ENCODE measurements at regions not wholly inside any gene's neighbourhood (a gene's known extent, or its start where the extent isn't known, plus 50 kb on each side); places are given as distances from the start of the nearest gene placed in this dataset.
"Not testable (repeated sequence)": the region's sequence is repeated elsewhere in the genome, so short reads cannot be mapped to it uniquely, and the experiment has no call there.

DNA sequence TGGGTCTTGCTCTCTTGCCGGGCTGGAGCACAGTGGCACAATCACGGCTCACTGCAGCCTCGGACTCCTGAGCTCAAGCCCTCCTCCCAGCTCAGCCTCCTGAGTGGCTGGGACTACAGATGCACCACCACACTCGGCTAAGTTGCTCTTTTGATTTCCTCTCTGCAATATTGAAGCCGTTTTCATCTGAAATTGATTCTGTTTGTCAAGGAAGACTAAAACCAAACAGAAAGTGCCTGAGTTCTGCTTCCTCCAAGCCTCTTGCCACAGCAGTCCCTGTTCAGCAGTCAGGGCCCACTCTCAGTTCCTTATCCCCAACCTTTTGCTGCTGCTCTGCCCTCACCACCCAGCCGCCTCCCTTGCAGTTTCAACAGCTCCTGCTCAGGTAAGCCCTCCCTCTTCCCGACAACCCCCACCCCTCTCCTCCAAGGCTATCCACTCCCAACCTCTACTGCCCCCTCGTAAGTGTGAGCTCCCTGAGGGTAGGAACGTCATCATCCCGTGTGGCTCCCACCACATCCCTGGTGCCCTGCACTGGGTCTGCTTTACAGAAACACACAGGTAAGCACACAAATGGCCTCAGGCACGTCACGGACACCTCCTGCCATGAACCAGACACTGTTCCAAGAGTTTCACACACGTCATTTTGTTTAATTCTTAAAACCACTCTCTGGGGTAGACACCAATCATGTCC, 70.7 kb upstream of the TAB2 start:
- H3F3A ChIP-seq (ENCODE audit: insufficient read depth), result no peaks in the 10 kb centered on the region
- no peaks in the 10 kb centered on the region for H3K79me2 ChIP-seq (ENCODE audit: insufficient read depth)
- no peaks in the 10 kb centered on the region for H4K20me1 ChIP-seq (ENCODE audit: insufficient read depth)
- H3K27ac ChIP-seq, result no peak overlapping the region
- whole genome bisulfite sequencing, 2 experiments (ENCODE audit: low coverage in 1 of 2, low lambda C conversion rate in 2 of 2, missing lambda C conversion rate in 2 of 2), result 61 to 64% methylated on average over 13 of the region's 13 CpGs
- no peak for TF ChIP-seq EZH2 (IDR thresholded peaks at IDR 0.05; ENCODE audit: insufficient read depth, poor library complexity, severe bottlenecking)
- no peak for TF ChIP-seq EZH2phosphoT487 (IDR thresholded peaks at IDR 0.05; ENCODE audit: insufficient read depth, low read depth)
- no peak overlapping the region for H3K9ac ChIP-seq
- DNase-seq, result no peak
- no peaks in the 10 kb centered on the region for H3K9me3 ChIP-seq (ENCODE audit: low read depth)
- no peaks in the 10 kb centered on the region for H3K9me2 ChIP-seq (ENCODE audit: insufficient read depth)
- no peak overlapping the region for H3K4me3 ChIP-seq
- H2AFZ ChIP-seq, result no peak overlapping the region
- H3K36me3 ChIP-seq (ENCODE audit: low read depth), result no peaks in the 10 kb centered on the region
- in situ Hi-C loops (cut with MboI), result no loop called here
- H3K4me2 ChIP-seq (ENCODE audit: unreplicated experiment), result no peak overlapping the region
- H3K4me1 ChIP-seq (ENCODE audit: insufficient read depth), result no peaks in the 10 kb centered on the region
- peaks cover 25% of the 10 kb centered on the region; the same call in 1 of the 2 replicates for H3K27me3 ChIP-seq (replicated peaks; ENCODE audit: insufficient read depth)

DNA sequence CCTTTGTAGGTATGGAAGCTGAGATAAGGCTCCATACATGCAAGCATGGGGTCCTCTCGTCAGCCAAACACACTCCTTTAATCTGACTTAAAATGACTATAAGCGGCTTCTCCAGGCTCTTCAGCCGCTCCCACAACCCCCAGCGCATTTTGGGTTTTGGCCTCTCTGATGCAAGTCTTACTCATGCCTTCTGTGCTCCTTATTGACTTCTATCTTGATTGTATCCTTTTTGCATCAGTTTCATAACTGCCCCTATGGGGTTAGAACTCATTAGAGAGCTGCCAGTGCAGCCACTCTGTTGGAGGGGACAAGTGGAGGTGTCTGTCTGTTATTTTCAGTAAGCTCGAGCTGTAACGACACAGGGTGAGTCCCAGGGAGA, 70.1 kb upstream of the TAB2 start:
- Histone ChIP-seq H3K9ac (no peak overlapping the region), H3K27me3 (replicated peaks; ENCODE audit: insufficient read depth) (peaks cover 19% of the 10 kb centered on the region; the same call in 1 of the 2 replicates), H3K9me3 (ENCODE audit: low read depth) (no peaks in the 10 kb centered on the region), H3K27ac (no peak overlapping the region), H4K20me1 (ENCODE audit: insufficient read depth) (no peaks in the 10 kb centered on the region), H3K4me2 (ENCODE audit: unreplicated experiment) (no peak overlapping the region), H3K79me2 (ENCODE audit: insufficient read depth) (no peaks in the 10 kb centered on the region), H3K36me3 (ENCODE audit: low read depth) (no peaks in the 10 kb centered on the region), H3K9me2 (ENCODE audit: insufficient read depth) (no peaks in the 10 kb centered on the region), H3K4me3 (no peak overlapping the region), H2AFZ (no peak overlapping the region), H3F3A (ENCODE audit: insufficient read depth) (no peaks in the 10 kb centered on the region), H3K4me1 (ENCODE audit: insufficient read depth) (no peaks in the 10 kb centered on the region)
- 79 to 81% methylated on average over 6 of the region's 6 CpGs for WGBS, 2 experiments (ENCODE audit: low coverage in 1 of 2, low lambda C conversion rate in 2 of 2, missing lambda C conversion rate in 2 of 2)
- in situ Hi-C loops (cut with MboI), result no loop called here
- DNase-seq, result no peak
- TF ChIP-seq EZH2phosphoT487 (IDR thresholded peaks at IDR 0.05; ENCODE audit: insufficient read depth, low read depth) (no peak), EZH2 (IDR thresholded peaks at IDR 0.05; ENCODE audit: insufficient read depth, poor library complexity, severe bottlenecking) (no peak)

DNA sequence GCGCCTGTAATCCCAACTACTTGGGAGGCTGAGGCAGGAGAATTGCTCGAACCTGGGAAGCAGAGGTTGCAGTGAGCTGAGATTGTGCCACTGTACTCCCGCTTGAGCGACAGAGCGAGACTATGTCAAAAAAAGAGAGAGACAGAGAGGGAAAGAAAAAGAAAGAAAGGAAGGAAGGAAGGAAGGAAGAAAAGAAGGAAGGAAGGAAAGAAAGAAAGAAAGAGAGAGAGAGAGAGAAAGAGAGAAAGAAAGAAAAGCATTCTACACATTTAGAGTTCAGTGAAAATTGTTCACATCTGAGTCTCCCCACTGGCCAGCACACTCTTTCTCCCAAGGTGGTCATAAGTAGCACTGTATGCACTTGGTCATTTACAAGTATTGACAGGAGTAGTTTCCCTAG, 69.2 kb upstream of the TAB2 start:
- DNase-seq; H3K79me2 ChIP-seq (ENCODE audit: insufficient read depth); H3F3A ChIP-seq (ENCODE audit: insufficient read depth); H3K9ac ChIP-seq; H3K9me2 ChIP-seq (ENCODE audit: insufficient read depth); in situ Hi-C loops (cut with MboI); H2AFZ ChIP-seq; H3K9me3 ChIP-seq (ENCODE audit: low read depth); H3K4me2 ChIP-seq (ENCODE audit: unreplicated experiment); H3K4me1 ChIP-seq (ENCODE audit: insufficient read depth); H3K4me3 ChIP-seq; H3K27ac ChIP-seq; H4K20me1 ChIP-seq (ENCODE audit: insufficient read depth); H3K36me3 ChIP-seq (ENCODE audit: low read depth): not testable (repeated sequence)
- H3K27me3 ChIP-seq (replicated peaks; ENCODE audit: insufficient read depth), result peaks cover 10% of the 10 kb centered on the region; the same call in 1 of the 2 replicates
- WGBS, 2 experiments (ENCODE audit: low coverage in 1 of 2, low lambda C conversion rate in 2 of 2, missing lambda C conversion rate in 2 of 2), result 89% methylated on average over 5 of the region's 5 CpGs

DNA sequence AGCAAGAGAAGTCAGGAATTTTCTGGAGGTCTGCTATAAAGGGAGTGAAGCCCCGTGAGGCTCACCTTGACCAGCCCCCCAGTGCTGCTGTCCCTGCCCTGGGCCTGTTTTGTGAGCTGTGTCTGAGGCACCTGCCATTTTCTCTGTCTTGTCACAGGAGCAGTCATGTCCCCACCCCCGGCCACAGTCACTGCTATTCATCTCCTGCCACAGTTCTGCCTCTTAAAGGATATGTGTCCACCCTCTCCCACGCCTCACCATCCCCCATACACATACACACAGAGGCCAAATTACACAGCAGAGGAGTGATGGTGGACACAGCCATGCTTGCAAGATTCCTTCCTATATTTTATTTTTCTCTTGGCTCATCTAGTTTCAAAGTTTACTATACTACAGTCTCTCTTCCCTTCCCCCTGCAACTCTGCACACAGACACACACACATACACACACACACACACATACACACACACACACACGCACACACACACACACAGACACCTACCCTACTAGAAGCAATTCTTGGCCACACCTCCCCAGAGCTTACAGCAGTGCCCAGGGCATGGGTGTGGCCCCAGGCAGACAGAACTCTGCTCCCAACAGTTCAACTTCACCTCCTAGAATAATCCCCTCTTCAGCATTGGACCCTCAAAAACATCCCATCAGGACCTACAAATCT, 68.7 kb upstream of the TAB2 start:
- Histone ChIP-seq H3K9me3 (ENCODE audit: low read depth) (no peaks in the 10 kb centered on the region), H4K20me1 (ENCODE audit: insufficient read depth) (no peaks in the 10 kb centered on the region), H3K4me3 (no peak overlapping the region), H3K4me1 (ENCODE audit: insufficient read depth) (no peaks in the 10 kb centered on the region), H2AFZ (no peak overlapping the region), H3K9ac (no peak overlapping the region), H3K9me2 (ENCODE audit: insufficient read depth) (no peaks in the 10 kb centered on the region), H3K79me2 (ENCODE audit: insufficient read depth) (no peaks in the 10 kb centered on the region), H3K27me3 (replicated peaks; ENCODE audit: insufficient read depth) (peaks cover 7% of the 10 kb centered on the region; the same call in 1 of the 2 replicates), H3K36me3 (ENCODE audit: low read depth) (no peaks in the 10 kb centered on the region), H3K4me2 (ENCODE audit: unreplicated experiment) (no peak overlapping the region), H3K27ac (no peak overlapping the region), H3F3A (ENCODE audit: insufficient read depth) (no peaks in the 10 kb centered on the region)
- 26 to 35% methylated on average over 4 of the region's 4 CpGs for WGBS, 2 experiments (ENCODE audit: low coverage in 1 of 2, low lambda C conversion rate in 2 of 2, missing lambda C conversion rate in 2 of 2)
- in situ Hi-C loops (cut with MboI), result no loop called here
- DNase-seq, result no peak
- TF ChIP-seq EZH2phosphoT487 (IDR thresholded peaks at IDR 0.05; ENCODE audit: insufficient read depth, low read depth) (no peak), EZH2 (IDR thresholded peaks at IDR 0.05; ENCODE audit: insufficient read depth, poor library complexity, severe bottlenecking) (no peak)

Data from GM23248 (cell line).